Parathyroid adenoma (tissue), 2 donors: ENCODE measurements at regions not wholly inside any gene's neighbourhood (a gene's known extent, or its start where the extent isn't known, plus 50 kb on each side); places are given as distances from the start of the nearest gene placed in this dataset.

Experiments used
- H2AFZ ChIP-seq: fragments of 300-600 bp; sonication (generic); one replicate; pipeline ENCODE4 v1.7.0; 2017; ENCODE audit warnings: antibody characterized with exemption, mild to moderate bottlenecking
- H3K27ac ChIP-seq: fragments of 300-600 bp; sonication (generic); one replicate; pipeline ENCODE4 v1.7.0; 2017
- H3K27me3 ChIP-seq: fragments of 300-600 bp; sonication (generic); one replicate; pipeline ENCODE4 v1.7.0; 2017; ENCODE audit warnings: low read length; ENCODE audit not compliant: control insufficient read depth, insufficient read depth
- H3K36me3 ChIP-seq: fragments of 300-600 bp; sonication (generic); one replicate; pipeline ENCODE4 v1.7.0; 2017; ENCODE audit warnings: low read length; ENCODE audit not compliant: control insufficient read depth, insufficient read depth
- H3K4me1 ChIP-seq: fragments of 300-600 bp; sonication (generic); one replicate; pipeline ENCODE4 v1.7.0; 2017; ENCODE audit warnings: control low read depth
- H3K4me2 ChIP-seq: fragments of 300-600 bp; sonication (generic); one replicate; pipeline ENCODE4 v1.7.0; 2017; ENCODE audit warnings: low read length
- H3K4me3 ChIP-seq: fragments of 300-600 bp; sonication (generic); one replicate; pipeline ENCODE4 v1.7.0; 2017; ENCODE audit warnings: low read depth, low read length
- H3K79me2 ChIP-seq: fragments of 300-600 bp; sonication (generic); one replicate; pipeline ENCODE4 v1.7.0; 2017; ENCODE audit warnings: control low read depth
- H3K9ac ChIP-seq: fragments of 300-600 bp; sonication (generic); one replicate; pipeline ENCODE4 v1.7.0; 2017; ENCODE audit warnings: mild to moderate bottlenecking
- H3K9me3 ChIP-seq: fragments of 300-600 bp; sonication (generic); one replicate; pipeline ENCODE4 v1.7.0; 2017; ENCODE audit warnings: low read length; ENCODE audit not compliant: control insufficient read depth
- TF ChIP-seq, protein P1 (sequence below): fragments of 300-600 bp; sonication (generic); IDR thresholded peaks from one replicate; pipeline ENCODE4 v1.7.0; 2017; ENCODE audit warnings: antibody characterized with exemption, mild to moderate bottlenecking
- donor health status: primary hyperparathyroidism.

DNA sequence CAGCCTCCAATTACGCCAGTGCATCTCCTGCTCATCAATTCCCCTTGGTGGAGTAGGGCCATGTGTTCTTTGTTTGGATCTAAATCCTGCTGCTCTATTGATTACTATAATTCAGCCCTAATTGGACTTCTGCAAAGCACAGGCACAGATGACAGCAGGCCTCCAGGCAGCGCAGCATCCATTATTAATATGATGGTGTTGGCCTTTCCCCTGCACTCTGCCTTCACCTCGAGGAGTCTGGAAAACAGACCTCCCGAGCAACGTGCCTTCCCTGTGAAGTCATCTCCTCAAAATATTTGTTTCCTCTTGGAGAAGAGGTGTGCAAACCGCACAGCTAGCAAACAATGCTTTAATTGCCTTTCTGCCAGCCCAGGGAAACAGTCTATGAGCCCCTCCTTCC lies 92.5 kb downstream of the UQCRFS1 start:
- H3K27me3 ChIP-seq: no peaks in the 10 kb centered on the region
- H3K9me3 ChIP-seq: no peaks in the 10 kb centered on the region
- no peaks in the 10 kb centered on the region for H3K79me2 ChIP-seq
- TF ChIP-seq, protein P1, sequence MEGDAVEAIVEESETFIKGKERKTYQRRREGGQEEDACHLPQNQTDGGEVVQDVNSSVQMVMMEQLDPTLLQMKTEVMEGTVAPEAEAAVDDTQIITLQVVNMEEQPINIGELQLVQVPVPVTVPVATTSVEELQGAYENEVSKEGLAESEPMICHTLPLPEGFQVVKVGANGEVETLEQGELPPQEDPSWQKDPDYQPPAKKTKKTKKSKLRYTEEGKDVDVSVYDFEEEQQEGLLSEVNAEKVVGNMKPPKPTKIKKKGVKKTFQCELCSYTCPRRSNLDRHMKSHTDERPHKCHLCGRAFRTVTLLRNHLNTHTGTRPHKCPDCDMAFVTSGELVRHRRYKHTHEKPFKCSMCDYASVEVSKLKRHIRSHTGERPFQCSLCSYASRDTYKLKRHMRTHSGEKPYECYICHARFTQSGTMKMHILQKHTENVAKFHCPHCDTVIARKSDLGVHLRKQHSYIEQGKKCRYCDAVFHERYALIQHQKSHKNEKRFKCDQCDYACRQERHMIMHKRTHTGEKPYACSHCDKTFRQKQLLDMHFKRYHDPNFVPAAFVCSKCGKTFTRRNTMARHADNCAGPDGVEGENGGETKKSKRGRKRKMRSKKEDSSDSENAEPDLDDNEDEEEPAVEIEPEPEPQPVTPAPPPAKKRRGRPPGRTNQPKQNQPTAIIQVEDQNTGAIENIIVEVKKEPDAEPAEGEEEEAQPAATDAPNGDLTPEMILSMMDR: no peak
- no peaks in the 10 kb centered on the region for H3K4me1 ChIP-seq
- H3K4me2 ChIP-seq: no peak overlapping the region
- H3K9ac ChIP-seq: no peak overlapping the region
- H2AFZ ChIP-seq: no peak overlapping the region
- H3K27ac ChIP-seq: no peak overlapping the region
- no peak overlapping the region for H3K4me3 ChIP-seq
- no peaks in the 10 kb centered on the region for H3K36me3 ChIP-seq

DNA sequence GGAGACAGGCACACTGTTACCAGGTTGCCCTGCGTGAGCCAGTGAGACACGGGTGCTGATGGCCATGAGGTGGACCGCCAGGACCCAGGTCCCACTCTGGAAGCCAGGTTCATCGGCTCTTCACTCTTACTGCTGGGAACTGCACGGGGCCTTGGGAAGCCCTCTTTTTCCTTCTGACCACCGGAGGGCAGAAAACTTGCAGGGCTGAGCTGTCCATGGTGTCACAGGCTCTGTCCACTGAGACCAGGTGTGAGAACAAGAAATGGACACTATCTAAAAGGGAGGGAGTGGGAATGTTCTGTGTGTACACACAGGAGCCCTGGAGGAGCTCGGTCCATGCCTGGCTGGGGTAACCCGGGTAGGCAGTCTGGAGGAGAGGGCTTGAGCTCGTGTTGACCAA lies 93.4 kb downstream of the UQCRFS1 start:
- Histone ChIP-seq H3K9me3 (no peaks in the 10 kb centered on the region), H3K27ac (no peak overlapping the region), H3K4me1 (no peaks in the 10 kb centered on the region), H3K79me2 (no peaks in the 10 kb centered on the region), H3K36me3 (no peaks in the 10 kb centered on the region), H3K27me3 (no peaks in the 10 kb centered on the region), H3K4me3 (no peak overlapping the region), H3K9ac (no peak overlapping the region), H3K4me2 (no peak overlapping the region), H2AFZ (no peak overlapping the region)
- TF ChIP-seq, protein P1: no peak

- Histone ChIP-seq H3K4me1 (no peaks in the 10 kb centered on the region), H3K36me3 (no peaks in the 10 kb centered on the region), H3K4me2 (no peak overlapping the region), H3K27me3 (no peaks in the 10 kb centered on the region), H3K79me2 (no peaks in the 10 kb centered on the region), H3K27ac (no peak overlapping the region), H3K9me3 (no peaks in the 10 kb centered on the region), H2AFZ (no peak overlapping the region), H3K9ac (no peak overlapping the region), H3K4me3 (no peak overlapping the region)
- TF ChIP-seq, protein P1: no peak
These were observed 94.6 kb downstream of the UQCRFS1 start for GRCh38 chr19:29118389-29118788.

- Histone ChIP-seq H3K9ac (no peak overlapping the region), H3K27me3 (no peaks in the 10 kb centered on the region)
- TF ChIP-seq, protein P1: no peak
These were observed 95.0 kb downstream of the UQCRFS1 start for GRCh38 chr19:29117926-29118325.

DNA sequence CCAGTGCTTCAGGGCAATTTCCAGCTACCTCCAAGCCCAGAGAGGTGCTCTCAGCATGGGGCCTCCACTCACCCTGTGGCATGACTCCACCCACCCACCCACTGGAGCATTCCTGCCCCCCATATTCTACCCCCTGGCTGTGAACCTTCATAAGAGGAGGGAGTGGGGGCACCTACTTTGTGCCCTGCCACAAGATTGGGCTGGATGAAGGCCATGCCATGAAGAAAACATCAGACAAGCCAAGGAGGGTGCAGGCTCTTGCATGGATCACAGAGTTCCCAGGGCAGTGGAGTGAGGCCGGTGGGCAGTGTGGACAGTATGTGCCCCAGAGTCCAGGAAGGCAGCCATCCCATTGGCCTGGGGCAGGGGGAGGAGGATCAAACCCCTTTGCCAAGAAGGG lies 97.8 kb downstream of the UQCRFS1 start:
- Histone ChIP-seq H3K9ac (no peak overlapping the region), H2AFZ (no peak overlapping the region), H3K27ac (no peak overlapping the region), H3K4me1 (no peaks in the 10 kb centered on the region), H3K4me3 (no peak overlapping the region), H3K36me3 (no peaks in the 10 kb centered on the region), H3K9me3 (no peaks in the 10 kb centered on the region), H3K79me2 (no peaks in the 10 kb centered on the region), H3K27me3 (no peaks in the 10 kb centered on the region), H3K4me2 (no peak overlapping the region)
- TF ChIP-seq, protein P1: no peak

More at GRCh38 chr19:29117926-29118325, 95.0 kb downstream of the UQCRFS1 start:
- no peaks in the 10 kb centered on the region for H3K4me1 ChIP-seq
- no peaks in the 10 kb centered on the region for H3K79me2 ChIP-seq
- no peaks in the 10 kb centered on the region for H3K36me3 ChIP-seq
- H3K9me3 ChIP-seq: no peaks in the 10 kb centered on the region
- no peak overlapping the region for H3K27ac ChIP-seq
- no peak overlapping the region for H3K4me3 ChIP-seq
- no peak overlapping the region for H2AFZ ChIP-seq
- H3K4me2 ChIP-seq: no peak overlapping the region
